Gastrocnemius medialis (tissue), 4 donors: ENCODE measurements at regions not wholly inside any gene's neighbourhood (a gene's known extent, or its start where the extent isn't known, plus 50 kb on each side); places are given as distances from the start of the nearest gene placed in this dataset.

Source experiments
- POLR2A ChIP-seq, 2 donors: fragments of 450-650 bp; IDR thresholded peaks; one replicate each; pipeline ENCODE4 v1.6.1; 2017; ENCODE audit warnings: antibody characterized with exemption in 2 of 2, mild to moderate bottlenecking in 2 of 2, moderate library complexity in 2 of 2
- TF ChIP-seq, protein P1 (sequence below), 5 experiments: fragments of 450-650 bp in 3 of 5; fragments of 200-600 bp in 2 of 5; sonication (generic) in 2 of 5; IDR thresholded peaks in 4 of 5; conservative IDR thresholded peaks in 1 of 5; 1 replicate in 4 of 5; 2 replicates in 1 of 5; pipeline ENCODE4 v1.5.1; 2016 to 2019; ENCODE audit warnings: antibody characterized with exemption in 5 of 5, mild to moderate bottlenecking in 3 of 5, moderate library complexity in 3 of 5

GRCh38 chr9:89871871-89872331 is 267.1 kb downstream of the GADD45G start:
- TF ChIP-seq, protein P1, sequence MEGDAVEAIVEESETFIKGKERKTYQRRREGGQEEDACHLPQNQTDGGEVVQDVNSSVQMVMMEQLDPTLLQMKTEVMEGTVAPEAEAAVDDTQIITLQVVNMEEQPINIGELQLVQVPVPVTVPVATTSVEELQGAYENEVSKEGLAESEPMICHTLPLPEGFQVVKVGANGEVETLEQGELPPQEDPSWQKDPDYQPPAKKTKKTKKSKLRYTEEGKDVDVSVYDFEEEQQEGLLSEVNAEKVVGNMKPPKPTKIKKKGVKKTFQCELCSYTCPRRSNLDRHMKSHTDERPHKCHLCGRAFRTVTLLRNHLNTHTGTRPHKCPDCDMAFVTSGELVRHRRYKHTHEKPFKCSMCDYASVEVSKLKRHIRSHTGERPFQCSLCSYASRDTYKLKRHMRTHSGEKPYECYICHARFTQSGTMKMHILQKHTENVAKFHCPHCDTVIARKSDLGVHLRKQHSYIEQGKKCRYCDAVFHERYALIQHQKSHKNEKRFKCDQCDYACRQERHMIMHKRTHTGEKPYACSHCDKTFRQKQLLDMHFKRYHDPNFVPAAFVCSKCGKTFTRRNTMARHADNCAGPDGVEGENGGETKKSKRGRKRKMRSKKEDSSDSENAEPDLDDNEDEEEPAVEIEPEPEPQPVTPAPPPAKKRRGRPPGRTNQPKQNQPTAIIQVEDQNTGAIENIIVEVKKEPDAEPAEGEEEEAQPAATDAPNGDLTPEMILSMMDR (IDR thresholded peaks at IDR 0.05 in 4 of 5, conservative IDR thresholded peaks at IDR 0.05 in 1 of 5) = no peak
- no peak for TF ChIP-seq POLR2A (IDR thresholded peaks at IDR 0.05)
